CD14-positive monocyte (primary cell): ENCODE measurements at regions not wholly inside any gene's neighbourhood (a gene's known extent, or its start where the extent isn't known, plus 50 kb on each side); places are given as distances from the start of the nearest gene placed in this dataset.
A peak's percentile ranks its signal among the peaks of the same experiment; 100 is the strongest.

Source experiments
- DNase-seq, 3 donors: peaks; one replicate each; pipeline ENCODE4 v3.0.0-alpha.2; 2011 to 2022
- H2AFZ ChIP-seq: 2 replicates; pipeline ENCODE4 v1.6.0; 2012; ENCODE audit warnings: mild to moderate bottlenecking, low read depth, low read length, inconsistent platforms; ENCODE audit not compliant: insufficient read depth, poor library complexity, severe bottlenecking
- H3K27ac ChIP-seq, 2 donors: 1 replicate in 1 of 2; 2 replicates in 1 of 2; pipeline ENCODE4 v1.5.1; 2012 to 2013; ENCODE audit warnings: low read length in 2 of 2, control low read depth in 1 of 2, inconsistent platforms in 1 of 2, low read depth in 1 of 2, mild to moderate bottlenecking in 1 of 2
- H3K27me3 ChIP-seq, 2 donors: one replicate each; pipeline versions ENCODE4 v1.6.0 to v1.6.1; 2011 to 2013; ENCODE audit warnings: low read length in 2 of 2; ENCODE audit not compliant: control insufficient read depth in 2 of 2, insufficient read depth in 2 of 2
- H3K36me3 ChIP-seq, 2 donors: replicated peaks in 1 of 2; 1 replicate in 1 of 2; 2 replicates in 1 of 2; pipeline versions ENCODE4 v1.5.1 to v1.6.1; 2012 to 2013; ENCODE audit warnings: low read length in 2 of 2, control low read depth in 1 of 2, inconsistent platforms in 1 of 2, mild to moderate bottlenecking in 1 of 2; ENCODE audit not compliant: insufficient read depth in 2 of 2, control insufficient read depth in 1 of 2
- H3K4me1 ChIP-seq, 2 donors: 1 replicate in 1 of 2; 2 replicates in 1 of 2; pipeline versions ENCODE4 v1.5.1 to v1.6.1; 2012 to 2013; ENCODE audit warnings: low read length in 2 of 2, control low read depth in 1 of 2, inconsistent platforms in 1 of 2, mild to moderate bottlenecking in 1 of 2, moderate library complexity in 1 of 2; ENCODE audit not compliant: insufficient read depth in 2 of 2, control insufficient read depth in 1 of 2
- H3K4me2 ChIP-seq: replicated peaks from 2 replicates; pipeline ENCODE3; 2012; ENCODE audit warnings: low read length, moderate library complexity, mild to moderate bottlenecking; ENCODE audit not compliant: poor library complexity, severe bottlenecking; ENCODE audit errors: extremely low read depth
- H3K4me3 ChIP-seq, 3 experiments: fragments of 200-600 bp in 1 of 3; sonication (generic) in 1 of 3; replicated peaks in 1 of 3; 1 replicate in 2 of 3; 2 replicates in 1 of 3; pipeline ENCODE4 v1.5.1; 2011 to 2013; ENCODE audit warnings: low read length in 3 of 3, mild to moderate bottlenecking in 3 of 3, control low read depth in 2 of 3, low read depth in 2 of 3, inconsistent platforms in 1 of 3, moderate library complexity in 1 of 3
- H3K79me2 ChIP-seq: 2 replicates; pipeline ENCODE4 v1.6.0; 2012; ENCODE audit warnings: mild to moderate bottlenecking, control low read depth, inconsistent platforms, low read length, moderate library complexity; ENCODE audit not compliant: insufficient read depth
- H3K9ac ChIP-seq: 2 replicates; pipeline ENCODE4 v1.6.0; 2017; ENCODE audit warnings: low read length, mild to moderate bottlenecking; ENCODE audit not compliant: insufficient read depth, poor library complexity, severe bottlenecking
- H3K9me3 ChIP-seq, 2 donors: replicated peaks in 1 of 2; 1 replicate in 1 of 2; 2 replicates in 1 of 2; pipeline versions ENCODE4 v1.5.1 to v1.6.1; 2012 to 2013; ENCODE audit warnings: low read length in 2 of 2, control low read depth in 1 of 2; ENCODE audit not compliant: control insufficient read depth in 1 of 2, insufficient read depth in 1 of 2
- H4K20me1 ChIP-seq: 2 replicates; pipeline ENCODE4 v1.6.0; 2012; ENCODE audit warnings: mild to moderate bottlenecking, low read length, control low read depth, moderate library complexity; ENCODE audit not compliant: insufficient read depth
- H3K27ac Mint-ChIP-seq, 7 donors: one replicate each; pipeline ENCODE4 v1.8.0; 2020; ENCODE audit warnings: mild to moderate bottlenecking in 7 of 7, mixed read lengths in 7 of 7, moderate library complexity in 6 of 7, inconsistent platforms in 2 of 7
- H3K27me3 Mint-ChIP-seq, 3 donors: one replicate each; pipeline ENCODE4 v1.8.0; 2021 to 2022; ENCODE audit warnings: low read depth in 3 of 3, mild to moderate bottlenecking in 3 of 3, mixed read lengths in 3 of 3, moderate library complexity in 3 of 3, inconsistent platforms in 1 of 3
- H3K36me3 Mint-ChIP-seq, 2 donors: one replicate each; pipeline ENCODE4 v1.8.0; 2020; ENCODE audit warnings: mixed read lengths in 2 of 2, inconsistent platforms in 1 of 2, mild to moderate bottlenecking in 1 of 2
- H3K4me1 Mint-ChIP-seq: one replicate; pipeline ENCODE4 v1.8.0; 2020; ENCODE audit warnings: mild to moderate bottlenecking, mixed read lengths
- H3K4me3 Mint-ChIP-seq, 2 donors: one replicate each; pipeline ENCODE4 v1.8.0; 2020; ENCODE audit warnings: mild to moderate bottlenecking in 2 of 2, mixed read lengths in 2 of 2, moderate library complexity in 1 of 2
- H3K9me3 Mint-ChIP-seq, 7 donors: one replicate each; pipeline ENCODE4 v1.8.0; 2020 to 2022; ENCODE audit warnings: mixed read lengths in 7 of 7, mild to moderate bottlenecking in 6 of 7, moderate library complexity in 6 of 7, inconsistent platforms in 2 of 7
- WGBS: methylation state at CpG from one replicate; pipeline ENCODE4 v1.1.5; 2013; ENCODE audit warnings: missing lambda C conversion rate; ENCODE audit not compliant: insufficient coverage; 5-methylcytosine and 5-hydroxymethylcytosine counted together
- intact Hi-C, 2 donors: fragments of 100-400 bp; cut with micrococcal nuclease; formaldehyde crosslinking; loops; one replicate each; pipeline versions ENCODE4 v1.15.0 to v1.15.1; 2023
- TF ChIP-seq, protein P1 (sequence below): fragments of 200-600 bp; IDR thresholded peaks from one replicate; pipeline ENCODE4 v1.8.0; 2022; ENCODE audit warnings: antibody characterized with exemption, mild to moderate bottlenecking

- TF ChIP-seq, protein P1, sequence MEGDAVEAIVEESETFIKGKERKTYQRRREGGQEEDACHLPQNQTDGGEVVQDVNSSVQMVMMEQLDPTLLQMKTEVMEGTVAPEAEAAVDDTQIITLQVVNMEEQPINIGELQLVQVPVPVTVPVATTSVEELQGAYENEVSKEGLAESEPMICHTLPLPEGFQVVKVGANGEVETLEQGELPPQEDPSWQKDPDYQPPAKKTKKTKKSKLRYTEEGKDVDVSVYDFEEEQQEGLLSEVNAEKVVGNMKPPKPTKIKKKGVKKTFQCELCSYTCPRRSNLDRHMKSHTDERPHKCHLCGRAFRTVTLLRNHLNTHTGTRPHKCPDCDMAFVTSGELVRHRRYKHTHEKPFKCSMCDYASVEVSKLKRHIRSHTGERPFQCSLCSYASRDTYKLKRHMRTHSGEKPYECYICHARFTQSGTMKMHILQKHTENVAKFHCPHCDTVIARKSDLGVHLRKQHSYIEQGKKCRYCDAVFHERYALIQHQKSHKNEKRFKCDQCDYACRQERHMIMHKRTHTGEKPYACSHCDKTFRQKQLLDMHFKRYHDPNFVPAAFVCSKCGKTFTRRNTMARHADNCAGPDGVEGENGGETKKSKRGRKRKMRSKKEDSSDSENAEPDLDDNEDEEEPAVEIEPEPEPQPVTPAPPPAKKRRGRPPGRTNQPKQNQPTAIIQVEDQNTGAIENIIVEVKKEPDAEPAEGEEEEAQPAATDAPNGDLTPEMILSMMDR = no peak
- H3K9me3 ChIP-seq = peaks cover 0 to 7% of the 10 kb centered on the region in 2 donors
- peak overlapping the region in 1 of 7 donors; percentile 13 for H3K27ac Mint-ChIP-seq
- H3K4me3 Mint-ChIP-seq = no peak overlapping the region
- H3K36me3 Mint-ChIP-seq = no peaks in the 10 kb centered on the region
- H3K79me2 ChIP-seq = no peaks in the 10 kb centered on the region
- H3K27me3 ChIP-seq = no peaks in the 10 kb centered on the region
- no peaks in the 10 kb centered on the region for H3K27me3 Mint-ChIP-seq
- no peak overlapping the region for H3K9ac ChIP-seq
- DNase-seq = no peak
- H2AFZ ChIP-seq = no peak overlapping the region
- H3K36me3 ChIP-seq = no peaks in the 10 kb centered on the region
- no peak overlapping the region for H3K4me3 ChIP-seq
- H3K9me3 Mint-ChIP-seq = peaks cover 0 to 6% (median 0%) of the 10 kb centered on the region in 7 donors
- no peak overlapping the region for H3K4me2 ChIP-seq
- no peaks in the 10 kb centered on the region for H4K20me1 ChIP-seq
- intact Hi-C loops = no loop called here
- WGBS = no CpG with 5 or more reads among the region's 2 CpGs
- H3K4me1 ChIP-seq = no peaks in the 10 kb centered on the region
- H3K27ac ChIP-seq = no peak overlapping the region
- H3K4me1 Mint-ChIP-seq = no peaks in the 10 kb centered on the region
Observed at GRCh38 chr13:86446311-86446710, 647.1 kb upstream of the SLITRK6 start.

DNA sequence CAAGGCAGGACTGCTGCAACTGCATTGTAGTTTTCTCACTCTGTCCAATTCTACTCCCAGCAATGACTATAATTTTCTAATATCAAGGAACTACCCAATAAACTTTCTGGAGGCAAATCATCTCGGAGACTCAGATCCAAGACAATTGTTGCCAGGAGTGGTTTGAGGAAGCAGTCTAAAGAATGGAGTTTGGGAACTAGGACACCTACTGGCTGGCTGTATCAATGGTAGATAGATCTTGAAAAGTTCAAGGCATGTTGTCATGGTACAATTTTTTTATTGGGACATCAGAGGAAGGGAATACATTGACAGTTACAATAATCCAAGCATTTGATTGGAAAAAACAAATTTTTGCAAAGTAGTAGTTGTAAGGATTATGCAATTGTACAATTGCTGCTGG is 648.3 kb upstream of the SLITRK6 start:
- WGBS = no CpG with 5 or more reads among the region's 1 CpG

More for the DNA sequence above, 648.3 kb upstream of the SLITRK6 start:
- Mint-ChIP-seq H3K4me3 (no peak overlapping the region), H3K27ac (no peak overlapping the region), H3K27me3 (no peaks in the 10 kb centered on the region), H3K36me3 (no peaks in the 10 kb centered on the region), H3K9me3 (peaks cover 0 to 5% (median 1%) of the 10 kb centered on the region in 7 donors), H3K4me1 (no peaks in the 10 kb centered on the region)
- DNase-seq = no peak
- H3K4me3 ChIP-seq = no peak overlapping the region
- TF ChIP-seq, protein P1 = no peak
- no peaks in the 10 kb centered on the region for H3K4me1 ChIP-seq
- no peaks in the 10 kb centered on the region for H3K36me3 ChIP-seq
- no peak overlapping the region for H3K27ac ChIP-seq
- intact Hi-C loops = no loop called here
- no peak overlapping the region for H3K4me2 ChIP-seq
- no peaks in the 10 kb centered on the region for H3K27me3 ChIP-seq
- H3K9me3 ChIP-seq = peaks cover 0 to 3% of the 10 kb centered on the region in 2 donors
- H2AFZ ChIP-seq = no peak overlapping the region
- no peaks in the 10 kb centered on the region for H4K20me1 ChIP-seq
- no peaks in the 10 kb centered on the region for H3K79me2 ChIP-seq
- H3K9ac ChIP-seq = no peak overlapping the region
